Stimulated activated naive B cell treated with anti-CD40 and anti-IgM and Interleukin-4, amounts not matched to agents 10 μg/mL and 1 μg/mL and 100 μg/mL, for 72 hours (primary cell): ENCODE measurements at regions not wholly inside any gene's neighbourhood (a gene's known extent, or its start where the extent isn't known, plus 50 kb on each side); places are given as distances from the start of the nearest gene placed in this dataset.

Experiments
- ATAC-seq, 2 donors: fragments of 150-1000 bp; cut with Tn5 transposase; replicated peaks; 2 replicates each; pipeline ENCODE4 v1.10.0; 2021; ENCODE audit warnings: moderate library complexity in 1 of 2
- DNase-seq: peaks from one replicate; pipeline ENCODE4 v3.0.0; 2021
- H3K27ac Mint-ChIP-seq: one replicate; pipeline ENCODE4 v1.8.0; 2022; ENCODE audit warnings: mild to moderate bottlenecking, mixed read lengths
- H3K27me3 Mint-ChIP-seq, 2 donors: one replicate each; pipeline ENCODE4 v1.8.0; 2022; ENCODE audit warnings: mixed read lengths in 2 of 2
- H3K36me3 Mint-ChIP-seq, 2 donors: one replicate each; pipeline ENCODE4 v1.8.0; 2022; ENCODE audit warnings: mixed read lengths in 2 of 2, mild to moderate bottlenecking in 1 of 2
- H3K4me1 Mint-ChIP-seq, 2 donors: one replicate each; pipeline ENCODE4 v1.8.0; 2022; ENCODE audit warnings: mixed read lengths in 2 of 2, mild to moderate bottlenecking in 1 of 2
- H3K4me3 Mint-ChIP-seq, 2 donors: one replicate each; pipeline ENCODE4 v1.8.0; 2022; ENCODE audit warnings: mild to moderate bottlenecking in 2 of 2, mixed read lengths in 2 of 2, moderate library complexity in 1 of 2
- H3K9me3 Mint-ChIP-seq, 2 donors: one replicate each; pipeline ENCODE4 v1.8.0; 2022; ENCODE audit warnings: mixed read lengths in 2 of 2, mild to moderate bottlenecking in 1 of 2

- ATAC-seq (no peak), DNase-seq (no peak)
- H3K27me3 Mint-ChIP-seq: no peaks in the 10 kb centered on the region
- H3K9me3 Mint-ChIP-seq: peaks cover 0 to 8% of the 10 kb centered on the region in 2 donors
- H3K4me3 Mint-ChIP-seq: no peak overlapping the region
- H3K36me3 Mint-ChIP-seq: peaks cover 0 to 6% of the 10 kb centered on the region in 2 donors
- no peaks in the 10 kb centered on the region for H3K4me1 Mint-ChIP-seq
- H3K27ac Mint-ChIP-seq: no peak overlapping the region
These were observed 74.3 kb downstream of the SLC25A15 start for GRCh38 chr13:40863723-40864122.

- H3K27me3 Mint-ChIP-seq: no peaks in the 10 kb centered on the region
- no peak overlapping the region for H3K4me3 Mint-ChIP-seq
- peaks cover 29 to 42% of the 10 kb centered on the region in 2 donors for H3K9me3 Mint-ChIP-seq
- DNase-seq (no peak), ATAC-seq (no peak)
- peaks cover 0 to 4% of the 10 kb centered on the region in 2 donors for H3K4me1 Mint-ChIP-seq
- H3K27ac Mint-ChIP-seq: no peak overlapping the region
- H3K36me3 Mint-ChIP-seq: peaks cover 71 to 84% of the 10 kb centered on the region in 2 donors
These were observed 84.8 kb downstream of the SLC25A15 start for GRCh38 chr13:40874138-40874779.

- Mint-ChIP-seq H3K36me3 (peaks cover 78 to 92% of the 10 kb centered on the region in 2 donors), H3K27me3 (no peaks in the 10 kb centered on the region), H3K4me1 (peaks cover 0 to 9% of the 10 kb centered on the region in 2 donors), H3K4me3 (no peak overlapping the region), H3K9me3 (peaks cover 32 to 48% of the 10 kb centered on the region in 2 donors), H3K27ac (no peak overlapping the region)
- DNase-seq (no peak), ATAC-seq (no peak)
These were observed 85.6 kb downstream of the SLC25A15 start for GRCh38 chr13:40875044-40875443.

- Mint-ChIP-seq H3K9me3 (peaks cover 32 to 50% of the 10 kb centered on the region in 2 donors), H3K27ac (no peak overlapping the region), H3K36me3 (peaks cover 78 to 93% of the 10 kb centered on the region in 2 donors), H3K4me1 (peaks cover 2 to 15% of the 10 kb centered on the region in 2 donors), H3K4me3 (no peak overlapping the region), H3K27me3 (no peaks in the 10 kb centered on the region)
- no peak for ATAC-seq
- no peak for DNase-seq
These were observed 86.2 kb downstream of the SLC25A15 start for GRCh38 chr13:40875583-40875982.

- DNase-seq (no peak), ATAC-seq (no peak)
- Mint-ChIP-seq H3K27me3 (no peaks in the 10 kb centered on the region), H3K27ac (no peak overlapping the region), H3K4me1 (peaks cover 5 to 21% of the 10 kb centered on the region in 2 donors), H3K4me3 (no peak overlapping the region), H3K9me3 (peaks cover 32 to 50% of the 10 kb centered on the region in 2 donors), H3K36me3 (peaks cover 83 to 99% of the 10 kb centered on the region in 2 donors)
These were observed 86.8 kb downstream of the SLC25A15 start for GRCh38 chr13:40876020-40876738.

GRCh38 chr13:40878321-40878720 is 88.9 kb downstream of the SLC25A15 start:
- no peak for DNase-seq
- Mint-ChIP-seq H3K27me3 (no peaks in the 10 kb centered on the region), H3K9me3 (peaks cover 33 to 50% of the 10 kb centered on the region in 2 donors), H3K36me3 (peaks cover 85 to 97% of the 10 kb centered on the region in 2 donors), H3K27ac (no peak overlapping the region), H3K4me3 (no peak overlapping the region), H3K4me1 (peaks cover 7 to 26% of the 10 kb centered on the region in 2 donors)
- ATAC-seq: no peak

- no peak for DNase-seq
- Mint-ChIP-seq H3K27me3 (no peaks in the 10 kb centered on the region), H3K4me1 (peaks cover 7 to 26% of the 10 kb centered on the region in 2 donors), H3K4me3 (no peak overlapping the region), H3K36me3 (peaks cover 83 to 92% of the 10 kb centered on the region in 2 donors), H3K9me3 (peaks cover 31 to 48% of the 10 kb centered on the region in 2 donors), H3K27ac (no peak overlapping the region)
- no peak for ATAC-seq
These were observed 89.4 kb downstream of the SLC25A15 start for GRCh38 chr13:40878823-40879222.
